A549 (cell line): ENCODE measurements at regions not wholly inside any gene's neighbourhood (a gene's known extent, or its start where the extent isn't known, plus 50 kb on each side); places are given as distances from the start of the nearest gene placed in this dataset.

ENCODE experiments used
- ATAC-seq, 2 experiments: fragments of 200-7000 bp in 1 of 2; fragments of >200 bp in 1 of 2; cut with Nextera tagmentation in 1 of 2; cut with Tn5 transposase in 1 of 2; 3 replicates each; pipeline versions ENCODE4 v1.8.0 to v1.9.1; 2018 to 2020; ENCODE audit warnings: mild to moderate bottlenecking in 1 of 2, moderate library complexity in 1 of 2
- CTCF ChIA-PET: fragments of 300-600 bp; sonication (Branson Sonifier 250); formaldehyde crosslinking; extraction: SDS; loops from one replicate; lab custom pipeline; 2021; ENCODE audit warnings: antibody characterized with exemption, inconsistent platforms; lab: Yijun Ruan, JAX
- POLR2A ChIA-PET: fragments of 350-600 bp; formaldehyde crosslinking; extraction: SDS; loops from one replicate; lab custom pipeline; 2021; ENCODE audit warnings: antibody characterized with exemption, inconsistent platforms; lab: Yijun Ruan, JAX
- DNase-seq, 2 experiments: peaks; one replicate each; pipeline versions ENCODE4 v3.0.0 to v3.0.0-alpha.2; 2011 to 2016; ENCODE audit warnings: low read depth in 1 of 2, low spot score in 1 of 2
- FAIRE-seq: peaks from 2 replicates; lab custom pipeline; 2011; peaks lifted over from hg19 to GRCh38; lab: Jason Lieb, UNC
- H3K27ac ChIP-seq, 2 experiments: fragments of >200 bp; sonication (Bioruptor Twin); formaldehyde crosslinking; 3 replicates each; pipeline ENCODE4 v1.5.1; 2016 to 2017
- H3K4me1 ChIP-seq: fragments of >200 bp; sonication (Bioruptor Twin); formaldehyde crosslinking; 3 replicates; pipeline ENCODE4 v1.6.1; 2016
- H3K4me2 ChIP-seq: fragments of >200 bp; sonication (Bioruptor Twin); formaldehyde crosslinking; 3 replicates; pipeline ENCODE4 v1.6.1; 2016
- H3K4me3 ChIP-seq: fragments of >200 bp; sonication (Bioruptor Twin); formaldehyde crosslinking; 3 replicates; pipeline ENCODE4 v1.5.1; 2016
- H3K9me3 ChIP-seq: fragments of >200 bp; sonication (Bioruptor Twin); formaldehyde crosslinking; 3 replicates; pipeline ENCODE4 v1.6.1; 2016
- BHLHE40 ChIP-seq: IDR thresholded peaks from 2 replicates; pipeline ENCODE4 v1.6.1; 2012; ENCODE audit warnings: low read depth, low read length, inconsistent platforms
- CBX8 ChIP-seq: fragments of 200-600 bp; sonication (generic); IDR thresholded peaks from 2 replicates; pipeline ENCODE4 v1.6.1; 2016
- CTCF ChIP-seq: fragments of >200 bp; sonication (Bioruptor Twin); formaldehyde crosslinking; IDR thresholded peaks from 3 replicates; pipeline ENCODE4 v1.5.1; 2016
- E2F6 ChIP-seq: IDR thresholded peaks from 2 replicates; pipeline ENCODE4 v1.6.1; 2012; ENCODE audit warnings: low read depth, borderline replicate concordance
- EHF ChIP-seq: fragments of 250-450 bp; sonication (Bioruptor Pico); IDR thresholded peaks from 2 replicates; pipeline ENCODE4 v1.5.0; 2020; ENCODE audit warnings: mild to moderate bottlenecking
- EHMT2 ChIP-seq: fragments of 200-600 bp; sonication (generic); IDR thresholded peaks from 2 replicates; pipeline ENCODE4 v1.6.1; 2016; ENCODE audit warnings: antibody characterized with exemption, low read depth, mild to moderate bottlenecking, moderate library complexity
- EP300 ChIP-seq, 2 experiments: fragments of >200 bp; sonication (Bioruptor Twin); formaldehyde crosslinking; IDR thresholded peaks; 2 replicates in 1 of 2; 3 replicates in 1 of 2; pipeline ENCODE4 v1.6.1; 2016 to 2017
- FOSB ChIP-seq: fragments of 250-450 bp; sonication (Bioruptor Pico); IDR thresholded peaks from 2 replicates; pipeline ENCODE4 v1.5.0; 2020; ENCODE audit warnings: mild to moderate bottlenecking, moderate library complexity
- FOSL2 ChIP-seq, 2 experiments: fragments of 450-650 bp in 1 of 2; fragments of >200 bp in 1 of 2; sonication (Bioruptor Twin) in 1 of 2; formaldehyde crosslinking; IDR thresholded peaks; 2 replicates each; pipeline versions ENCODE4 v1.5.0 to v1.6.1; 2016 to 2020; ENCODE audit warnings: mild to moderate bottlenecking in 1 of 2, moderate library complexity in 1 of 2
- GATA3 ChIP-seq: IDR thresholded peaks from 2 replicates; pipeline ENCODE4 v1.6.1; 2012; ENCODE audit warnings: borderline replicate concordance
- HDAC2 ChIP-seq: fragments of 200-600 bp; sonication (generic); IDR thresholded peaks from 2 replicates; pipeline ENCODE4 v1.6.1; 2016
- HEYL ChIP-seq: fragments of 250-450 bp; sonication (Bioruptor Pico); IDR thresholded peaks from 2 replicates; pipeline ENCODE4 v1.8.0; 2021; ENCODE audit warnings: mild to moderate bottlenecking, moderate library complexity
- HOXB5 ChIP-seq: fragments of 250-450 bp; sonication (Bioruptor Pico); IDR thresholded peaks from 2 replicates; pipeline ENCODE4 v1.5.0; 2020; ENCODE audit warnings: mild to moderate bottlenecking, moderate library complexity
- JUN ChIP-seq, 2 experiments: fragments of >200 bp; sonication (Bioruptor Twin); formaldehyde crosslinking; IDR thresholded peaks; 2 replicates in 1 of 2; 3 replicates in 1 of 2; pipeline ENCODE4 v1.6.1; 2016 to 2017
- KDM5A ChIP-seq: fragments of 200-600 bp; sonication (generic); IDR thresholded peaks from 2 replicates; pipeline ENCODE4 v1.6.1; 2016; ENCODE audit warnings: antibody characterized with exemption, mild to moderate bottlenecking
- MAFK ChIP-seq: fragments of 450-650 bp; IDR thresholded peaks from 2 replicates; pipeline ENCODE4 v1.6.1; 2014; ENCODE audit not compliant: partially characterized antibody
- MYC ChIP-seq: IDR thresholded peaks from 2 replicates; pipeline ENCODE4 v1.6.1; 2012; ENCODE audit warnings: mild to moderate bottlenecking, inconsistent platforms, low read length, improper control_type of control experiment, borderline replicate concordance
- NFE2L2 ChIP-seq: fragments of 150-350 bp; conservative IDR thresholded peaks from 2 replicates; pipeline ENCODE4 v1.6.1; 2014; ENCODE audit warnings: low read length
- RAD21 ChIP-seq, 2 experiments: fragments of >200 bp in 1 of 2; sonication (Bioruptor Twin) in 1 of 2; formaldehyde crosslinking in 1 of 2; IDR thresholded peaks in 1 of 2; conservative IDR thresholded peaks in 1 of 2; 2 replicates in 1 of 2; 3 replicates in 1 of 2; pipeline ENCODE4 v1.6.1; 2012 to 2018; ENCODE audit warnings: inconsistent platforms in 1 of 2
- RFX5 ChIP-seq: fragments of 450-650 bp; IDR thresholded peaks from 2 replicates; pipeline ENCODE4 v1.7.1; 2014; ENCODE audit warnings: antibody characterized with exemption, mild to moderate bottlenecking, moderate library complexity
- TFCP2L1 ChIP-seq: fragments of 250-450 bp; sonication (Bioruptor Pico); IDR thresholded peaks from 2 replicates; pipeline ENCODE4 v1.5.0; 2021; ENCODE audit warnings: mild to moderate bottlenecking
- TP53 ChIP-seq: fragments of 250-450 bp; sonication (Bioruptor Pico); IDR thresholded peaks from 2 replicates; pipeline ENCODE4 v1.5.0; 2021; ENCODE audit warnings: mild to moderate bottlenecking, moderate library complexity
- ZC3H11A ChIP-seq: fragments of 450-650 bp; IDR thresholded peaks from 2 replicates; pipeline ENCODE4 v1.6.1; 2014; ENCODE audit warnings: antibody characterized with exemption, mild to moderate bottlenecking
- ZNF302 ChIP-seq: fragments of 250-450 bp; sonication (Bioruptor Pico); IDR thresholded peaks from 2 replicates; pipeline ENCODE4 v1.9.0; 2021; ENCODE audit warnings: inconsistent platforms, mild to moderate bottlenecking, moderate library complexity
- WGBS: methylation state at CpG from one replicate; pipeline ENCODE4 v1.1.6; 2017; ENCODE audit errors: missing lambda C conversion rate; 5-methylcytosine and 5-hydroxymethylcytosine counted together
- TF ChIP-seq, protein P1 (sequence below): fragments of 250-450 bp; sonication (Bioruptor Pico); IDR thresholded peaks from 2 replicates; pipeline ENCODE4 v1.5.0; 2020; ENCODE audit warnings: low read depth, mild to moderate bottlenecking, moderate library complexity
- TF ChIP-seq, protein P2 (sequence below): IDR thresholded peaks from 2 replicates; pipeline ENCODE4 v1.6.1; 2012

DNA sequence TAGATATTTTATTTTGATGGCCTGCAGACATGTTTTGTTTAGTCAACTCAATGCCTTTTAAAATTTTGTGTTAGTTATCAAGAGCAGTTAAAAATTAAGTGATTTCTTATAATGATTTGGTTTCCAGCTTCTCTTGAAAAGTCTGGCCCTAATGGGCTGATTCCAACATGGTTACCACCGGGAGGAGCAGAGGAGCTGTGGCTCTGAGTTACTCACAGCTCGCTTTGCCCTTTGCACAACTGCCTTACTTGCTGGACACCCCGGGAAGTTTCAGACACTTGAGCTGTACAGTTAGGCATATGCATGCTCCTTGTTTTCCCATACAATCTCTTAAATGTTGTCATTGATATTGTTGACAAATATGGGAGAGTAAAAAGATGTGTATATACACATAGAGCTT is 173.1 kb upstream of the MMS22L start:
- H3K27ac ChIP-seq = no peak overlapping the region
- no peaks in the 10 kb centered on the region for H3K4me1 ChIP-seq
- H3K4me3 ChIP-seq = no peak overlapping the region
- H3K9me3 ChIP-seq = no peaks in the 10 kb centered on the region
- no peak for TF ChIP-seq TP53 (CRISPR knock-in tag)
- no peak for TF ChIP-seq RFX5
- TF ChIP-seq JUN (IDR thresholded peaks at IDR 0.05) = no peak
- TF ChIP-seq EHMT2 = no peak
- no peak for TF ChIP-seq EP300 (IDR thresholded peaks at IDR 0.05)
- TF ChIP-seq E2F6 = no peak
- TF ChIP-seq HDAC2 = no peak
- TF ChIP-seq ZNF302 (CRISPR knock-in tag) = no peak
- no peak for TF ChIP-seq TFCP2L1
- TF ChIP-seq CBX8 = no peak
- no peak for TF ChIP-seq KDM5A
- TF ChIP-seq NFE2L2 = no peak
- TF ChIP-seq BHLHE40 = no peak
- TF ChIP-seq RAD21 (conservative IDR thresholded peaks at IDR 0.05 in 1 of 2, IDR thresholded peaks at IDR 0.05 in 1 of 2) = no peak
- TF ChIP-seq, protein P1, sequence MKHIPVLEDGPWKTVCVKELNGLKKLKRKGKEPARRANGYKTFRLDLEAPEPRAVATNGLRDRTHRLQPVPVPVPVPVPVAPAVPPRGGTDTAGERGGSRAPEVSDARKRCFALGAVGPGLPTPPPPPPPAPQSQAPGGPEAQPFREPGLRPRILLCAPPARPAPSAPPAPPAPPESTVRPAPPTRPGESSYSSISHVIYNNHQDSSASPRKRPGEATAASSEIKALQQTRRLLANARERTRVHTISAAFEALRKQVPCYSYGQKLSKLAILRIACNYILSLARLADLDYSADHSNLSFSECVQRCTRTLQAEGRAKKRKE = no peak
- CTCF ChIA-PET = interaction anchor here (0.6 kb wide), 1 partner anchor 18 kb away, joined by 3 read pairs; no protein-coding TSS in a partner anchor
- DNase-seq (peak in 1 of 2 experiments; percentile 0), FAIRE-seq (no peak), ATAC-seq (no peak)
- POLR2A ChIA-PET = no interaction called here
- WGBS = 0% methylated on average over 3 of the region's 3 CpGs
- H3K4me2 ChIP-seq = no peak overlapping the region

DNA sequence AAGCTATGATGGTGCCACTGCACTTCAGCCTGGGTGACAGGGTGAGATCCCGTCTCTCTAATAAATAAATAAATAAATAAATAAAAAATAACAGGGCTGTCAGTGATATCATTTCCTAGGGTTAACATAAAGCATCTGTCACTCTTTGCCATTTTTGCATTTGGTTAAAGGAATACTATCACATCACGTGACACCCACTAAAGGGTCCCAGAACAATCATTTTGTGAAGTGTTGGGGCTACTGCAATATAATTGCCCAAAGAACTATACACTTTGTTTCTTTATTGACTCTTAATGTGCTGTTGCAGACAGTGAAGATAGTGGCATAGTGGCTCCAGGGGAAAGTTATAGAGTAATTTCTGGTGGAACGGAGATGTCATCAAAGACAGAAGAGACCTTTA is 176.5 kb upstream of the MMS22L start:
- no peak overlapping the region for H3K4me3 ChIP-seq
- POLR2A ChIA-PET = no interaction called here
- CTCF ChIA-PET = no interaction called here
- H3K4me2 ChIP-seq = no peak overlapping the region
- ATAC-seq (no peak), FAIRE-seq (no peak)
- TF ChIP-seq KDM5A (no peak), CTCF (no peak), FOSB (CRISPR knock-in tag) (no peak), MAFK (no peak), JUN (IDR thresholded peaks at IDR 0.05) (no peak), FOSL2 (IDR thresholded peaks at IDR 0.05) (no peak), FOSL2 (CRISPR knock-in tag; IDR thresholded peaks at IDR 0.05) (no peak), GATA3 (no peak), EHF (CRISPR knock-in tag) (no peak), MYC (no peak), HDAC2 (no peak), ZC3H11A (no peak), HEYL (CRISPR knock-in tag) (no peak), HOXB5 (CRISPR knock-in tag) (no peak)
- TF ChIP-seq, protein P2, sequence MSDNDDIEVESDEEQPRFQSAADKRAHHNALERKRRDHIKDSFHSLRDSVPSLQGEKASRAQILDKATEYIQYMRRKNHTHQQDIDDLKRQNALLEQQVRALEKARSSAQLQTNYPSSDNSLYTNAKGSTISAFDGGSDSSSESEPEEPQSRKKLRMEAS = no peak
- TF ChIP-seq, all 56 proteins: peak for 0
- WGBS = 19% methylated on average over 3 of the region's 3 CpGs
- Histone ChIP-seq H3K9me3 (no peaks in the 10 kb centered on the region), H3K27ac (no peak overlapping the region), H3K4me1 (no peaks in the 10 kb centered on the region)
- no peak for DNase-seq
